ENCODE measurements at regions not wholly inside any gene's neighbourhood (a gene's known extent, or its start where the extent isn't known, plus 50 kb on each side); places are given as distances from the start of the nearest gene placed in this dataset.
A peak's percentile ranks its signal among the peaks of the same experiment; 100 is the strongest.

DNA sequence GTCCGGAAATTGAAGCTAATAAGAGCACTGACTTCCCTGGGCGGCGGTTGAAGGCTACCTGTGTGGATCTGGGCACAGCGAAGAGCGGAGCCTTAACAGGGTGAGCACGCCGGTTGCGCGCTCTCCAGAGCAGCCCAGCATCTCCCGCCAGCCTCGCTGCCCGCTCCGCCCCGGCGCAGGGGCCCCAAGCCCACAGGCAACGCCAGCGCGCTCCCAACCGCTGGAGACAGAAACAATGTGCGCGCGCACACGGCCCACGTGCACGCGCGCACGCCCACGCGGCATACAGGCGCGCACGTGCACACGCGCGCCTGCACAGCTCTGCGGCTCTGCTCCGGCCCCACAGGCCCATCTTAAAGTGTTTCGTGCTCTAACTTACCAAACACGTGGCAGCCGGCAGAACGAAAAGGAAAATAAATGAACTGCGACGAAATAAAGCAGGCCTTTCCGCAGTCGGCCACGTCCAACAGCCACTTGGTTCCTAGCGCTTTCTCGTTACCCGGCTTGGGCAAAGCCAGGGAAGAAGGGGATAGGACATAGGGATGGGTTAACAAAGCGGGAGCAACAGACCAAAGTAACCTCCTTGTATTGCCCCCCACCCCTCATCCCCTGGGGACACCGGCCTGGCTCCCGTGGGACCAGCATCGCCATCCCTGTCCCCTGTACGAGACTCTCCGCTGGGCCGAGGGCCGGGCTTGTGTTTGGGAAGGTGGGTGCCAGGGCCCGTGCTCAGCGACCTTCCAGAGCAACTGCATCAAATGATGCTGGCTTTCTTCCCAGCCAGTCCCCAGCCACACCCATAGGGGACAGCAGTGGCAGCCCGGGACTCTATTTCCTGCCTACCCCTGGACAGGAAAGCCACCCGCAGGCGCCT, 203.7 kb downstream of the ABHD5 start:
- no peaks in the 10 kb centered on the region for H3K4me1 ChIP-seq (ENCODE audit: insufficient read depth)
- peak overlapping the region; percentile 86 for H2AFZ ChIP-seq
- H3K4me2 ChIP-seq, result peak overlapping the region; percentile 89
- no peaks in the 10 kb centered on the region for H3K9me2 ChIP-seq (replicated peaks; ENCODE audit: insufficient read depth)
- no peak for TF ChIP-seq EZH2phosphoT487 (IDR thresholded peaks at IDR 0.05; ENCODE audit: low read depth, severe bottlenecking, unreplicated experiment)
- TF ChIP-seq EZH2 (IDR thresholded peaks at IDR 0.05; ENCODE audit: borderline replicate concordance), result no peak
- TF ChIP-seq, protein P1, sequence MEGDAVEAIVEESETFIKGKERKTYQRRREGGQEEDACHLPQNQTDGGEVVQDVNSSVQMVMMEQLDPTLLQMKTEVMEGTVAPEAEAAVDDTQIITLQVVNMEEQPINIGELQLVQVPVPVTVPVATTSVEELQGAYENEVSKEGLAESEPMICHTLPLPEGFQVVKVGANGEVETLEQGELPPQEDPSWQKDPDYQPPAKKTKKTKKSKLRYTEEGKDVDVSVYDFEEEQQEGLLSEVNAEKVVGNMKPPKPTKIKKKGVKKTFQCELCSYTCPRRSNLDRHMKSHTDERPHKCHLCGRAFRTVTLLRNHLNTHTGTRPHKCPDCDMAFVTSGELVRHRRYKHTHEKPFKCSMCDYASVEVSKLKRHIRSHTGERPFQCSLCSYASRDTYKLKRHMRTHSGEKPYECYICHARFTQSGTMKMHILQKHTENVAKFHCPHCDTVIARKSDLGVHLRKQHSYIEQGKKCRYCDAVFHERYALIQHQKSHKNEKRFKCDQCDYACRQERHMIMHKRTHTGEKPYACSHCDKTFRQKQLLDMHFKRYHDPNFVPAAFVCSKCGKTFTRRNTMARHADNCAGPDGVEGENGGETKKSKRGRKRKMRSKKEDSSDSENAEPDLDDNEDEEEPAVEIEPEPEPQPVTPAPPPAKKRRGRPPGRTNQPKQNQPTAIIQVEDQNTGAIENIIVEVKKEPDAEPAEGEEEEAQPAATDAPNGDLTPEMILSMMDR (IDR thresholded peaks at IDR 0.05; ENCODE audit: poor library complexity), result no peak
- 14% methylated on average over 59 of the region's 63 CpGs for WGBS (ENCODE audit: low lambda C conversion rate, missing lambda C conversion rate)
- H3K27me3 ChIP-seq, result no peaks in the 10 kb centered on the region
- no peaks in the 10 kb centered on the region for H3K9me3 ChIP-seq (ENCODE audit: low read depth)
- peak overlapping the region; percentile 17 for H3K4me3 ChIP-seq
- no peaks in the 10 kb centered on the region for H3K79me2 ChIP-seq
- no peaks in the 10 kb centered on the region for H4K20me1 ChIP-seq (ENCODE audit: insufficient read depth, poor library complexity, severe bottlenecking)
- H3K27ac ChIP-seq, result peak overlapping the region; percentile 47
- H3K36me3 ChIP-seq (replicated peaks; ENCODE audit: insufficient read depth, low read depth), result no peaks in the 10 kb centered on the region
- DNase-seq (ENCODE audit: low spot score), result peak; percentile 93

DNA sequence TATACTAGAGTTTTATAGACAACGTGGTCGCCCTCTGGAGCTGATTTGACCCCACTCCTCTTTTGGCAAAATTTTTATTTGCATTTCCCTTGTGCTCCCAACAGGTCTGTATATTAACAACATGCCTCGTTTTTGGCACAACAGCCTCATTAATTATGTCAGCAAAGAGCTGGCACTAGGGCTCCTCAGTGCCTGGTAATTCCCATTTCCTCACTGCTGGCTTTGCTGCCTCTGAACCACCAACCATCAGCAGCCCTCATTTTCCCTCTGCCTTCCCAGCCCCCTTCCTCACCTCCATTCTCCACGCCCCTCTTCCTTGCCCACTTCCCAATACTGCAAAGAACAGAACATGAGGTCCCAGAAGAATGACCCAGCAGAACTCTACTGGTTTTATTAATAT, 204.8 kb downstream of the ABHD5 start:
- H3K36me3 ChIP-seq (replicated peaks; ENCODE audit: insufficient read depth, low read depth), result no peaks in the 10 kb centered on the region
- H2AFZ ChIP-seq, result no peak overlapping the region
- no peaks in the 10 kb centered on the region for H3K9me3 ChIP-seq (ENCODE audit: low read depth)
- H3K27ac ChIP-seq, result no peak overlapping the region
- no peaks in the 10 kb centered on the region for H3K9me2 ChIP-seq (replicated peaks; ENCODE audit: insufficient read depth)
- no peak for TF ChIP-seq EZH2 (IDR thresholded peaks at IDR 0.05; ENCODE audit: borderline replicate concordance)
- H3K4me2 ChIP-seq, result no peak overlapping the region
- no peak for DNase-seq (ENCODE audit: low spot score)
- no peaks in the 10 kb centered on the region for H3K27me3 ChIP-seq
- no peaks in the 10 kb centered on the region for H3K79me2 ChIP-seq
- no peak overlapping the region for H3K4me3 ChIP-seq
- H3K4me1 ChIP-seq (ENCODE audit: insufficient read depth), result no peaks in the 10 kb centered on the region
- no peaks in the 10 kb centered on the region for H4K20me1 ChIP-seq (ENCODE audit: insufficient read depth, poor library complexity, severe bottlenecking)
- WGBS (ENCODE audit: low lambda C conversion rate, missing lambda C conversion rate), result 84% methylated on average over 4 of the region's 4 CpGs

DNA sequence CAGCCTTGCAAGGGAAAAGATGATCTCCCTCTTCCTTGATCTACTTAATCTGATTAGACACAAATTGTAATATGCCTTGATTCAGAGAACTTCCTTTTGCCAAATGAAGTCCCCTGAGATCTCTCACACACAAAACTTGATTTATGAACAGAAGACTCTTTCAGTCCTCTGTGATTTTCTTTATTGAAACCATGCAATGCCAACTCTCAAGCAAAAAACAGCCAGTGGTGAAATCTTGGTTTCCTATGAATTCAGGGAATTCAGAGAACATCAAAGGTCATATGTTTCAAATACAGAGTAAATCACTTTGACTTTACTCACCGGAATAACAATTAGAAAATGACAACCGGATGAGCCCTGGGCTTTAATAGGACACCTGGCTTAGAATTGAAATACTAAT, 211.7 kb downstream of the ABHD5 start:
- Histone ChIP-seq H3K9me3 (ENCODE audit: low read depth) (no peaks in the 10 kb centered on the region), H2AFZ (no peak overlapping the region), H3K27ac (no peak overlapping the region), H3K79me2 (no peaks in the 10 kb centered on the region), H3K4me1 (ENCODE audit: insufficient read depth) (no peaks in the 10 kb centered on the region), H3K4me2 (no peak overlapping the region), H4K20me1 (ENCODE audit: insufficient read depth, poor library complexity, severe bottlenecking) (no peaks in the 10 kb centered on the region), H3K4me3 (no peak overlapping the region), H3K36me3 (replicated peaks; ENCODE audit: insufficient read depth, low read depth) (no peaks in the 10 kb centered on the region), H3K9me2 (replicated peaks; ENCODE audit: insufficient read depth) (no peaks in the 10 kb centered on the region), H3K27me3 (no peaks in the 10 kb centered on the region)
- TF ChIP-seq EZH2 (IDR thresholded peaks at IDR 0.05; ENCODE audit: borderline replicate concordance) (no peak), EZH2phosphoT487 (IDR thresholded peaks at IDR 0.05; ENCODE audit: low read depth, severe bottlenecking, unreplicated experiment) (no peak)
- TF ChIP-seq, protein P1 (IDR thresholded peaks at IDR 0.05; ENCODE audit: poor library complexity), result no peak
- DNase-seq (ENCODE audit: low spot score), result no peak
- 83% methylated on average over 2 of the region's 2 CpGs for WGBS (ENCODE audit: low lambda C conversion rate, missing lambda C conversion rate)

DNA sequence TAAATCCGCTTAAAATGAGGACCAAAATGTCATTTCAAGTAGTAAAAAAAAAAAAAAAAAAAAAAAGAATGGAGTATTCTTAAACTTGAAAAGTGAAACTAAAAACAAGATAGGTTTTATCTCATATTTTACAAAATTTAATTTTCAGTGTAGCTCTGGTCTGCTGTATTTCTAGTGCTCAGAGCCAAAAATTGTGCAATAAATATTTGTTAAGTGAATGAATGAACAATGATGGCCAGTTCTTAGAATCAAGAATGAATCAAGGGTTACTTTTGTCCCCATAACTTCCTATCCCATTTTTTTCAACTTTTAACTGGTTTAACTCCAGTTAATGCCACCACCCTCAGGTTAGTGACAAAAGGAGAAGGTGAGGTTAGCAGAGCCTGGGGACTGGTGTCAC, 214.4 kb downstream of the ABHD5 start:
- H3K36me3 ChIP-seq (replicated peaks; ENCODE audit: insufficient read depth, low read depth), result no peaks in the 10 kb centered on the region
- H3K27me3 ChIP-seq, result no peaks in the 10 kb centered on the region
- no peaks in the 10 kb centered on the region for H3K4me1 ChIP-seq (ENCODE audit: insufficient read depth)
- no peak overlapping the region for H2AFZ ChIP-seq
- no peak for TF ChIP-seq EZH2phosphoT487 (IDR thresholded peaks at IDR 0.05; ENCODE audit: low read depth, severe bottlenecking, unreplicated experiment)
- TF ChIP-seq EZH2 (IDR thresholded peaks at IDR 0.05; ENCODE audit: borderline replicate concordance), result no peak
- H4K20me1 ChIP-seq (ENCODE audit: insufficient read depth, poor library complexity, severe bottlenecking), result no peaks in the 10 kb centered on the region
- H3K79me2 ChIP-seq, result no peaks in the 10 kb centered on the region
- no peak overlapping the region for H3K27ac ChIP-seq
- H3K9me2 ChIP-seq (replicated peaks; ENCODE audit: insufficient read depth), result no peaks in the 10 kb centered on the region
- no peaks in the 10 kb centered on the region for H3K9me3 ChIP-seq (ENCODE audit: low read depth)
- no peak overlapping the region for H3K4me3 ChIP-seq
- 94% methylated on average over 1 of the region's 1 CpG for WGBS (ENCODE audit: low lambda C conversion rate, missing lambda C conversion rate)
- no peak for DNase-seq (ENCODE audit: low spot score)
- H3K4me2 ChIP-seq, result no peak overlapping the region

All from hepatocyte (in vitro differentiated cells).